Activated B cell treated with CpG ODN at 0.5 μM for 24 hours (primary cell): ENCODE measurements at regions not wholly inside any gene's neighbourhood (a gene's known extent, or its start where the extent isn't known, plus 50 kb on each side); places are given as distances from the start of the nearest gene placed in this dataset.

ENCODE experiments used
- ATAC-seq: fragments of 200-7000 bp; cut with Tn5 transposase; one replicate; pipeline ENCODE4 v1.10.0; 2021; ENCODE audit warnings: low read depth, mild to moderate bottlenecking, moderate library complexity
- CTCF ChIA-PET: fragments of 350-600 bp; sonication (Branson Sonifier 250); formaldehyde crosslinking; loops from one replicate; lab custom pipeline; 2021; ENCODE audit warnings: antibody characterized with exemption; lab: Charles Lee
- POLR2A ChIA-PET: fragments of 350-600 bp; sonication (Branson Sonifier 250); formaldehyde crosslinking; loops from one replicate; lab custom pipeline; 2021; ENCODE audit warnings: antibody characterized with exemption; lab: Charles Lee
- DNase-seq: peaks from one replicate; pipeline ENCODE4 v3.0.0; 2022
- H3K27ac Mint-ChIP-seq: one replicate; pipeline ENCODE4 v1.8.0; 2020; ENCODE audit warnings: mixed read lengths
- H3K27me3 Mint-ChIP-seq: one replicate; pipeline ENCODE4 v1.8.0; 2021; ENCODE audit warnings: mixed read lengths
- H3K36me3 Mint-ChIP-seq: one replicate; pipeline ENCODE4 v1.8.0; 2021; ENCODE audit warnings: low read depth, mixed read lengths
- H3K4me1 Mint-ChIP-seq: one replicate; pipeline ENCODE4 v1.8.0; 2021; ENCODE audit warnings: mixed read lengths
- H3K4me3 Mint-ChIP-seq: one replicate; pipeline ENCODE4 v1.8.0; 2020; ENCODE audit warnings: mild to moderate bottlenecking, mixed read lengths
- H3K9me3 Mint-ChIP-seq: one replicate; pipeline ENCODE4 v1.8.0; 2020; ENCODE audit warnings: mixed read lengths
- CTCF ChIP-seq: fragments of 200-600 bp; IDR thresholded peaks from one replicate; pipeline ENCODE4 v1.8.0; 2022; ENCODE audit warnings: antibody characterized with exemption, mild to moderate bottlenecking
- intact Hi-C: fragments of 100-400 bp; cut with micrococcal nuclease; formaldehyde crosslinking; loops from one replicate; pipeline ENCODE4 v1.15.1; 2024

GRCh38 chr17:70318051-70318450 is 148.7 kb downstream of the KCNJ2 start:
- intact Hi-C loops = no loop called here
- CTCF ChIA-PET = no interaction called here
- H3K4me1 Mint-ChIP-seq = no peaks in the 10 kb centered on the region
- POLR2A ChIA-PET = no interaction called here
- DNase-seq (no peak), ATAC-seq (no peak)
- no peaks in the 10 kb centered on the region for H3K36me3 Mint-ChIP-seq
- no peaks in the 10 kb centered on the region for H3K27me3 Mint-ChIP-seq
- H3K27ac Mint-ChIP-seq = no peak overlapping the region
- TF ChIP-seq CTCF = no peak
- H3K4me3 Mint-ChIP-seq = no peak overlapping the region
- no peaks in the 10 kb centered on the region for H3K9me3 Mint-ChIP-seq

- no peaks in the 10 kb centered on the region for H3K9me3 Mint-ChIP-seq
- H3K27ac Mint-ChIP-seq = no peak overlapping the region
- H3K4me1 Mint-ChIP-seq = no peaks in the 10 kb centered on the region
- TF ChIP-seq CTCF = no peak
- no peak for ATAC-seq
- H3K36me3 Mint-ChIP-seq = no peaks in the 10 kb centered on the region
- ChIA-PET CTCF (no interaction called here), POLR2A (no interaction called here)
- no peak overlapping the region for H3K4me3 Mint-ChIP-seq
- intact Hi-C loops = no loop called here
- DNase-seq = no peak
- no peaks in the 10 kb centered on the region for H3K27me3 Mint-ChIP-seq
These were observed 150.2 kb downstream of the KCNJ2 start for GRCh38 chr17:70319516-70319915.

- H3K27ac Mint-ChIP-seq = no peak overlapping the region
- ChIA-PET CTCF (no interaction called here), POLR2A (no interaction called here)
- no peak for DNase-seq
- ATAC-seq = no peak
- no peak for TF ChIP-seq CTCF
- H3K4me3 Mint-ChIP-seq = no peak overlapping the region
- intact Hi-C loops = no loop called here
- no peaks in the 10 kb centered on the region for H3K36me3 Mint-ChIP-seq
- H3K27me3 Mint-ChIP-seq = no peaks in the 10 kb centered on the region
- H3K9me3 Mint-ChIP-seq = no peaks in the 10 kb centered on the region
- H3K4me1 Mint-ChIP-seq = no peaks in the 10 kb centered on the region
These were observed 151.5 kb downstream of the KCNJ2 start for GRCh38 chr17:70320673-70321345.

GRCh38 chr17:70321352-70321751 is 152.0 kb downstream of the KCNJ2 start:
- no peak overlapping the region for H3K27ac Mint-ChIP-seq
- ChIA-PET CTCF (no interaction called here), POLR2A (no interaction called here)
- no peak for DNase-seq
- no peak for TF ChIP-seq CTCF
- intact Hi-C loops = no loop called here
- no peaks in the 10 kb centered on the region for H3K4me1 Mint-ChIP-seq
- no peak for ATAC-seq
- H3K36me3 Mint-ChIP-seq = no peaks in the 10 kb centered on the region
- H3K4me3 Mint-ChIP-seq = no peak overlapping the region
- H3K9me3 Mint-ChIP-seq = no peaks in the 10 kb centered on the region
- H3K27me3 Mint-ChIP-seq = no peaks in the 10 kb centered on the region

DNA sequence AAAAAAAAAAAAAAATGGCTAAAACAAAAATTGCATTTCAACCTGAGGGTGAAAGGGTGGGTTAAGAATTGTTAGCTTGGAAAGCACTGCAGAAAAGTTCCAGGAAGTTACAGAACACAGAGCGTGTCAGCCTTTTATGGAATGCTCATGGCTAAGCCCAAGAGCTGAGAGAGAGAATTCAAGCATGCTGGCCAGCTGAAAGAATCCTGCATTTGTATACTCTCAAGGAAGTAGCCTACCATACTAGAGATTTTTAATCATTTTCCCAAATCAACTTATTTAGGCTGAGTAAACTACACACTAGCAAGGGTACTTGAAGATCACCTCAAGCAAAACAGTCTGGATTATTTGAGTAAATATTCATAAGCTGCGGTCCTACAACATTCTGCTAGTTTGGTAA is 153.9 kb downstream of the KCNJ2 start:
- H3K27me3 Mint-ChIP-seq = no peaks in the 10 kb centered on the region
- no peak overlapping the region for H3K27ac Mint-ChIP-seq
- H3K4me3 Mint-ChIP-seq = no peak overlapping the region
- H3K9me3 Mint-ChIP-seq = peaks cover 2% of the 10 kb centered on the region
- no peaks in the 10 kb centered on the region for H3K36me3 Mint-ChIP-seq
- no peak for DNase-seq
- intact Hi-C loops = no loop called here
- CTCF ChIA-PET = no interaction called here
- POLR2A ChIA-PET = no interaction called here
- ATAC-seq = no peak
- no peaks in the 10 kb centered on the region for H3K4me1 Mint-ChIP-seq
- no peak for TF ChIP-seq CTCF
